ENCODE measurements at regions not wholly inside any gene's neighbourhood (a gene's known extent, or its start where the extent isn't known, plus 50 kb on each side); places are given as distances from the start of the nearest gene placed in this dataset.

DNA sequence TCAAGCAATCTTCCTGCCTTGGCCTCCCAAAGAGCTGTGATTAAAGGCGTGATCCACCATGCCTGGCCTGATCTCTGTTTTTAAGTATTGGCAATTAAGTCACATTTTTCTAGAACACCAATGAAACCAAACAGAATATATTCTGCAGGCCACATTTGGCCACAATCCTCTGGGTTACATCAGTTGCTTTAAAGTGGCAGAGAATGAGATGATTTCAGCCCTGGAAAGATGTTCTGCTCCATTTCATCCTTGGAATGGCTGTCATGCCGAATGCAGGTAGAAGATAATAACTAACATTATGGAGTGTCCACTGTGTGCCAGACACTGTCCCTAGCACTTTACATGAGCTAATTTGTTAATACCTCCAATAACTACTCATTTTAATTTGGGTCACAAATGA lies 154.4 kb downstream of the PTPN11 start:
- H3K4me3 Mint-ChIP-seq (ENCODE audit: low read depth, unreplicated experiment): no peak overlapping the region
- no peaks in the 10 kb centered on the region for H3K9me3 Mint-ChIP-seq (ENCODE audit: low read depth, unreplicated experiment)
- H3K36me3 Mint-ChIP-seq (ENCODE audit: insufficient read depth, unreplicated experiment): no peaks in the 10 kb centered on the region
- no TSS peak for BruUV-seq (replicated peaks)
- CTCF ChIA-PET: interaction anchor here (1.5 kb wide), 1 partner anchor 27 kb away, joined by 7 read pairs; no protein-coding TSS in a partner anchor
- H3K27me3 Mint-ChIP-seq (ENCODE audit: unreplicated experiment): peaks cover 29% of the 10 kb centered on the region
- no peak for DNase-seq
- no peaks in the 10 kb centered on the region for H3K4me1 Mint-ChIP-seq (ENCODE audit: low read depth, unreplicated experiment)
- no peak overlapping the region for H3K27ac Mint-ChIP-seq (ENCODE audit: unreplicated experiment)
- TF ChIP-seq, protein P1, sequence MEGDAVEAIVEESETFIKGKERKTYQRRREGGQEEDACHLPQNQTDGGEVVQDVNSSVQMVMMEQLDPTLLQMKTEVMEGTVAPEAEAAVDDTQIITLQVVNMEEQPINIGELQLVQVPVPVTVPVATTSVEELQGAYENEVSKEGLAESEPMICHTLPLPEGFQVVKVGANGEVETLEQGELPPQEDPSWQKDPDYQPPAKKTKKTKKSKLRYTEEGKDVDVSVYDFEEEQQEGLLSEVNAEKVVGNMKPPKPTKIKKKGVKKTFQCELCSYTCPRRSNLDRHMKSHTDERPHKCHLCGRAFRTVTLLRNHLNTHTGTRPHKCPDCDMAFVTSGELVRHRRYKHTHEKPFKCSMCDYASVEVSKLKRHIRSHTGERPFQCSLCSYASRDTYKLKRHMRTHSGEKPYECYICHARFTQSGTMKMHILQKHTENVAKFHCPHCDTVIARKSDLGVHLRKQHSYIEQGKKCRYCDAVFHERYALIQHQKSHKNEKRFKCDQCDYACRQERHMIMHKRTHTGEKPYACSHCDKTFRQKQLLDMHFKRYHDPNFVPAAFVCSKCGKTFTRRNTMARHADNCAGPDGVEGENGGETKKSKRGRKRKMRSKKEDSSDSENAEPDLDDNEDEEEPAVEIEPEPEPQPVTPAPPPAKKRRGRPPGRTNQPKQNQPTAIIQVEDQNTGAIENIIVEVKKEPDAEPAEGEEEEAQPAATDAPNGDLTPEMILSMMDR (IDR thresholded peaks at IDR 0.05; ENCODE audit: unreplicated experiment): no peak
- intact Hi-C loops (cut with micrococcal nuclease; ENCODE audit: unreplicated experiment): no loop called here

- CTCF ChIA-PET: no interaction called here
- DNase-seq: no peak
- H3K27me3 Mint-ChIP-seq (ENCODE audit: unreplicated experiment): peaks cover 37% of the 10 kb centered on the region
- H3K9me3 Mint-ChIP-seq (ENCODE audit: low read depth, unreplicated experiment): no peaks in the 10 kb centered on the region
- no peaks in the 10 kb centered on the region for H3K36me3 Mint-ChIP-seq (ENCODE audit: insufficient read depth, unreplicated experiment)
- H3K4me1 Mint-ChIP-seq (ENCODE audit: low read depth, unreplicated experiment): no peaks in the 10 kb centered on the region
- no peak overlapping the region for H3K27ac Mint-ChIP-seq (ENCODE audit: unreplicated experiment)
- intact Hi-C loops (cut with micrococcal nuclease; ENCODE audit: unreplicated experiment): no loop called here
- TF ChIP-seq, protein P1 (IDR thresholded peaks at IDR 0.05; ENCODE audit: unreplicated experiment): no peak
- no peak overlapping the region for H3K4me3 Mint-ChIP-seq (ENCODE audit: low read depth, unreplicated experiment)
- no TSS peak for BruUV-seq (replicated peaks)
Observed at GRCh38 chr12:112574896-112575558, 156.3 kb downstream of the PTPN11 start.

DNA sequence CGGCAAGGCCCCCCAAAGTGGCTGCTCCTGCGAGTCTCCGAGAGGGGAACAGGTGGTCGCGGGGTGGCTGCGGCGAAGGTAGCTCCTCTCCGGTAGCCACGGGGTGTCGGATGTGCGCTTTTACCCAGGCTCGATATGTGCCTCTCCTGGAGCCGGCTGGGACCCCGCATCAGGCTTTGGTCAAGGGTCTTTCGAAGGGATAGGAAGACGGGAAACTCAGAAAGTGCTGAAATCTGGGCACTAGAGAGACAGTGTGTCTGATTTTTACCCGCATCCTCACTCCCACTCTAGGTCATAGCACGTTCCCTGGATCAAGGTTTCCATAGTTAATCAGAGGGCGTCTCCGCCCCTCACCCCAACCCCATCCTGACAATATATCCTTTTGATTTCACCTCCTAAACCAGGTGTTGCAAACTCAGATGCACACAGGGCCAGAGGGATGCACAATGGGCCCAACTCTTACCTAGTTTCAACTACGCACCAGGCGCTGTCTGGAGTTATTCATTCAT lies 156.9 kb downstream of the PTPN11 start:
- CTCF ChIA-PET: no interaction called here
- Mint-ChIP-seq H3K27ac (ENCODE audit: unreplicated experiment) (no peak overlapping the region), H3K36me3 (ENCODE audit: insufficient read depth, unreplicated experiment) (no peaks in the 10 kb centered on the region), H3K4me3 (ENCODE audit: low read depth, unreplicated experiment) (no peak overlapping the region), H3K4me1 (ENCODE audit: low read depth, unreplicated experiment) (no peaks in the 10 kb centered on the region), H3K27me3 (ENCODE audit: unreplicated experiment) (peaks cover 43% of the 10 kb centered on the region), H3K9me3 (ENCODE audit: low read depth, unreplicated experiment) (no peaks in the 10 kb centered on the region)
- intact Hi-C loops (cut with micrococcal nuclease; ENCODE audit: unreplicated experiment): no loop called here
- DNase-seq: no peak
- no TSS peak for BruUV-seq (replicated peaks)
- TF ChIP-seq, protein P1 (IDR thresholded peaks at IDR 0.05; ENCODE audit: unreplicated experiment): no peak

- Mint-ChIP-seq H3K36me3 (ENCODE audit: insufficient read depth, unreplicated experiment) (no peaks in the 10 kb centered on the region), H3K4me3 (ENCODE audit: low read depth, unreplicated experiment) (no peak overlapping the region), H3K27me3 (ENCODE audit: unreplicated experiment) (peaks cover 46% of the 10 kb centered on the region), H3K9me3 (ENCODE audit: low read depth, unreplicated experiment) (no peaks in the 10 kb centered on the region), H3K4me1 (ENCODE audit: low read depth, unreplicated experiment) (no peaks in the 10 kb centered on the region), H3K27ac (ENCODE audit: unreplicated experiment) (no peak overlapping the region)
- no TSS peak for BruUV-seq (replicated peaks)
- TF ChIP-seq, protein P1 (IDR thresholded peaks at IDR 0.05; ENCODE audit: unreplicated experiment): no peak
- DNase-seq: no peak
- intact Hi-C loops (cut with micrococcal nuclease; ENCODE audit: unreplicated experiment): no loop called here
- CTCF ChIA-PET: no interaction called here
Observed at GRCh38 chr12:112577473-112578329, 159.0 kb downstream of the PTPN11 start.

Data from Calu3 (cell line).